NCI-H146 (cell line): ENCODE measurements at regions not wholly inside any gene's neighbourhood (a gene's known extent, or its start where the extent isn't known, plus 50 kb on each side); places are given as distances from the start of the nearest gene placed in this dataset.
"Not testable (repeated sequence)": the region's sequence is repeated elsewhere in the genome, so short reads cannot be mapped to it uniquely, and the experiment has no call there.

Experiments
- DNase-seq: peaks from one replicate; lab custom pipeline; 2025; lab: John Stamatoyannopoulos, UW

- DNase-seq = no peak
These were observed 51.3 kb upstream of the EGFL6 start for GRCh38 chrX:13518126-13518525.

GRCh38 chrX:13515211-13515930 is 54.0 kb upstream of the EGFL6 start:
- DNase-seq = no peak

GRCh38 chrX:13511944-13512330 is 57.5 kb upstream of the EGFL6 start:
- DNase-seq = no peak

GRCh38 chrX:13511241-13511943 is 58.0 kb upstream of the EGFL6 start:
- DNase-seq = no peak

- DNase-seq = no peak
These were observed 61.5 kb upstream of the EGFL6 start for GRCh38 chrX:13507893-13508292.

- DNase-seq = peak; percentile 30
These were observed 62.8 kb upstream of the EGFL6 start for GRCh38 chrX:13506574-13506973.

- DNase-seq = no peak
These were observed 66.8 kb upstream of the EGFL6 start for GRCh38 chrX:13502590-13502989.

- DNase-seq = no peak
These were observed 69.7 kb upstream of the EGFL6 start for GRCh38 chrX:13499736-13500135.

GRCh38 chrX:13498238-13498637 is 71.2 kb upstream of the EGFL6 start:
- DNase-seq = no peak

- DNase-seq = peak; percentile 77
These were observed 74.2 kb upstream of the EGFL6 start for GRCh38 chrX:13495232-13495631.

- no peak for DNase-seq
These were observed 74.8 kb upstream of the EGFL6 start for GRCh38 chrX:13494562-13494961.

- DNase-seq = no peak
These were observed 75.7 kb upstream of the EGFL6 start for GRCh38 chrX:13493659-13494058.

- no peak for DNase-seq
These were observed 77.1 kb upstream of the EGFL6 start for GRCh38 chrX:13492286-13492685.

- DNase-seq = no peak
These were observed 78.3 kb upstream of the EGFL6 start for GRCh38 chrX:13491061-13491460.

GRCh38 chrX:13489454-13489853 is 79.9 kb upstream of the EGFL6 start:
- no peak for DNase-seq

- peak; percentile 78 for DNase-seq
These were observed 81.5 kb upstream of the EGFL6 start for GRCh38 chrX:13487731-13488505.

- no peak for DNase-seq
These were observed 84.2 kb upstream of the EGFL6 start for GRCh38 chrX:13485167-13485566.

- DNase-seq = no peak
These were observed 85.6 kb upstream of the EGFL6 start for GRCh38 chrX:13483773-13484172.

GRCh38 chrX:13482746-13483541 is 86.5 kb upstream of the EGFL6 start:
- DNase-seq = no peak

GRCh38 chrX:13480780-13481179 is 88.6 kb upstream of the EGFL6 start:
- not testable (repeated sequence) for DNase-seq

- no peak for DNase-seq
These were observed 90.0 kb upstream of the EGFL6 start for GRCh38 chrX:13479452-13479813.

GRCh38 chrX:13478740-13479451 is 90.5 kb upstream of the EGFL6 start:
- no peak for DNase-seq
